Tibial artery (tissue), 4 donors: ENCODE measurements at regions not wholly inside any gene's neighbourhood (a gene's known extent, or its start where the extent isn't known, plus 50 kb on each side); places are given as distances from the start of the nearest gene placed in this dataset.

Experiments
- DNase-seq, 2 donors: peaks; one replicate each; pipeline ENCODE4 v3.0.0-alpha.2; 2019
- H3K27ac ChIP-seq, 2 donors: fragments of 200-600 bp; sonication (generic) in 1 of 2; 1 replicate in 1 of 2; 2 replicates in 1 of 2; pipeline ENCODE4 v1.5.1; 2018 to 2019; ENCODE audit warnings: mild to moderate bottlenecking in 1 of 2
- H3K27me3 ChIP-seq, 2 donors: fragments of 200-600 bp; sonication (generic) in 1 of 2; one replicate each; pipeline versions ENCODE4 v1.5.1 to v1.6.0; 2016 to 2019
- H3K36me3 ChIP-seq, 3 donors: fragments of 200-600 bp; sonication (generic) in 2 of 3; one replicate each; pipeline ENCODE4 v1.5.1; 2016 to 2019; ENCODE audit warnings: mild to moderate bottlenecking in 2 of 3
- H3K4me1 ChIP-seq, 4 donors: fragments of 200-600 bp; sonication (generic) in 2 of 4; 1 replicate in 3 of 4; 2 replicates in 1 of 4; pipeline ENCODE4 v1.5.1; 2016 to 2019
- H3K4me3 ChIP-seq, 2 donors: fragments of 200-600 bp; sonication (generic) in 1 of 2; 1 replicate in 1 of 2; 2 replicates in 1 of 2; pipeline ENCODE4 v1.5.1; 2018 to 2019; ENCODE audit warnings: mild to moderate bottlenecking in 2 of 2
- H3K9me3 ChIP-seq, 3 donors: fragments of 200-600 bp; sonication (generic) in 1 of 3; one replicate each; pipeline ENCODE4 v1.5.1; 2016 to 2019
- intact Hi-C: fragments of 100-400 bp; cut with DNase I; formaldehyde crosslinking; loops from one replicate; pipeline ENCODE4 v1.15.0; 2023; ENCODE audit warnings: low total_unique reads
- TF ChIP-seq, protein P1 (sequence below), 2 experiments: fragments of 200-600 bp in 1 of 2; fragments of 450-650 bp in 1 of 2; IDR thresholded peaks; one replicate each; pipeline ENCODE4 v1.5.1; 2017 to 2019; ENCODE audit warnings: antibody characterized with exemption in 2 of 2, mild to moderate bottlenecking in 1 of 2, moderate library complexity in 1 of 2

- no peak for DNase-seq
- no peak overlapping the region for H3K4me3 ChIP-seq
- no peak overlapping the region for H3K27ac ChIP-seq
- intact Hi-C loops = no loop called here
- TF ChIP-seq, protein P1, sequence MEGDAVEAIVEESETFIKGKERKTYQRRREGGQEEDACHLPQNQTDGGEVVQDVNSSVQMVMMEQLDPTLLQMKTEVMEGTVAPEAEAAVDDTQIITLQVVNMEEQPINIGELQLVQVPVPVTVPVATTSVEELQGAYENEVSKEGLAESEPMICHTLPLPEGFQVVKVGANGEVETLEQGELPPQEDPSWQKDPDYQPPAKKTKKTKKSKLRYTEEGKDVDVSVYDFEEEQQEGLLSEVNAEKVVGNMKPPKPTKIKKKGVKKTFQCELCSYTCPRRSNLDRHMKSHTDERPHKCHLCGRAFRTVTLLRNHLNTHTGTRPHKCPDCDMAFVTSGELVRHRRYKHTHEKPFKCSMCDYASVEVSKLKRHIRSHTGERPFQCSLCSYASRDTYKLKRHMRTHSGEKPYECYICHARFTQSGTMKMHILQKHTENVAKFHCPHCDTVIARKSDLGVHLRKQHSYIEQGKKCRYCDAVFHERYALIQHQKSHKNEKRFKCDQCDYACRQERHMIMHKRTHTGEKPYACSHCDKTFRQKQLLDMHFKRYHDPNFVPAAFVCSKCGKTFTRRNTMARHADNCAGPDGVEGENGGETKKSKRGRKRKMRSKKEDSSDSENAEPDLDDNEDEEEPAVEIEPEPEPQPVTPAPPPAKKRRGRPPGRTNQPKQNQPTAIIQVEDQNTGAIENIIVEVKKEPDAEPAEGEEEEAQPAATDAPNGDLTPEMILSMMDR (IDR thresholded peaks at IDR 0.05) = no peak
- H3K9me3 ChIP-seq = peaks cover 0 to 3% (median 0%) of the 10 kb centered on the region in 3 donors
- H3K4me1 ChIP-seq = no peaks in the 10 kb centered on the region
- no peaks in the 10 kb centered on the region for H3K27me3 ChIP-seq
- H3K36me3 ChIP-seq = no peaks in the 10 kb centered on the region
These were observed 191.6 kb downstream of the C6orf118 start for GRCh38 chr6:165117806-165118205.

DNA sequence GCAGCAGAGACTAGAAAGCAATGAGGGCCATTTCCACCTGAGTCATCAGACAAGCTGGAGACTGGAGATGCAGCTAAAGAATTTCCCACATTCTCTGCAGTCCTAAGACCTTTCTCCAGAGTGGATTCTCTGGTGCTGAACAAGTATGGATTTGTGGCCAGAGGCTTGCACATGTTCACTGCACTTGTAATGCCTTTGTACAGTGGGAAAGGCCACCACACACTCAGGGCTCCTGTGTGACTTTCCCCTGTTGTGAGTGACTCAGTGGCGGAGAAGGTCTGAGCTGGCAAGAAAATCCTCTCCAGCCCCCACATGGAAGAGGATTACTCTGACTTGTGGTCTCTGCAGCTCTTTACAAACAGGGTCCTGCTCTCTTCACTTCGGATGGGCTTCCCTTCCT is 192.3 kb downstream of the C6orf118 start:
- intact Hi-C loops = no loop called here
- no peaks in the 10 kb centered on the region for H3K36me3 ChIP-seq

GRCh38 chr6:165110860-165111259 is 198.5 kb downstream of the C6orf118 start:
- Histone ChIP-seq H3K4me1 (no peaks in the 10 kb centered on the region), H3K27me3 (no peaks in the 10 kb centered on the region)
- intact Hi-C loops = no loop called here

More for the DNA sequence above, 192.3 kb downstream of the C6orf118 start:
- no peak for DNase-seq
- Histone ChIP-seq H3K9me3 (peaks cover 0 to 3% (median 0%) of the 10 kb centered on the region in 3 donors), H3K4me1 (no peaks in the 10 kb centered on the region), H3K27me3 (no peaks in the 10 kb centered on the region), H3K27ac (no peak overlapping the region), H3K4me3 (no peak overlapping the region)
- TF ChIP-seq, protein P1 (IDR thresholded peaks at IDR 0.05) = no peak

DNA sequence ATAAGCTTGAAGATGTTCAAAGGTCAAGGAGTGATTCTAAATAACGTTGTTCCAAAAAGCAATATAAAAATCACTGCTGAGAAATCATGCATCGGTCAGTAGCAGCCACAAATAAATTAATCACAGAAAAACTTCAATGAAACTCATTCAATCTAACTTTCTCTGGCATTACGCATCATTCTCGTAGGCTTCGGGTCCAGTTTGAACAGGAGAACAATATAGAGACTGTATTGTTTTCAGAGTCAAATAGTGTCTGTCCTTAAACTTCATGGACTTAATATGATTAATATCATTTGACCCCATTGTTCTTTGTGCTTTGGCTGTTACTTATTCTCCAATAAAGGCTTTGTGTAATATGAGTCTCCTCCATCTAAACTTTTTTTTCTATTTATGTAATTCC is 200.4 kb downstream of the C6orf118 start:
- no peaks in the 10 kb centered on the region for H3K27me3 ChIP-seq
- H3K4me3 ChIP-seq = no peak overlapping the region
- no peaks in the 10 kb centered on the region for H3K36me3 ChIP-seq
- no peaks in the 10 kb centered on the region for H3K4me1 ChIP-seq
- H3K27ac ChIP-seq = no peak overlapping the region
- H3K9me3 ChIP-seq = peaks cover 0 to under 1% (median 0%) of the 10 kb centered on the region in 3 donors
- intact Hi-C loops = no loop called here
- TF ChIP-seq, protein P1 (IDR thresholded peaks at IDR 0.05) = no peak
- no peak for DNase-seq

More at GRCh38 chr6:165110860-165111259, 198.5 kb downstream of the C6orf118 start:
- Histone ChIP-seq H3K36me3 (no peaks in the 10 kb centered on the region), H3K9me3 (peaks cover 0 to 3% (median 0%) of the 10 kb centered on the region in 3 donors), H3K27ac (no peak overlapping the region), H3K4me3 (no peak overlapping the region)
- no peak for DNase-seq
- TF ChIP-seq, protein P1 (IDR thresholded peaks at IDR 0.05) = no peak

DNA sequence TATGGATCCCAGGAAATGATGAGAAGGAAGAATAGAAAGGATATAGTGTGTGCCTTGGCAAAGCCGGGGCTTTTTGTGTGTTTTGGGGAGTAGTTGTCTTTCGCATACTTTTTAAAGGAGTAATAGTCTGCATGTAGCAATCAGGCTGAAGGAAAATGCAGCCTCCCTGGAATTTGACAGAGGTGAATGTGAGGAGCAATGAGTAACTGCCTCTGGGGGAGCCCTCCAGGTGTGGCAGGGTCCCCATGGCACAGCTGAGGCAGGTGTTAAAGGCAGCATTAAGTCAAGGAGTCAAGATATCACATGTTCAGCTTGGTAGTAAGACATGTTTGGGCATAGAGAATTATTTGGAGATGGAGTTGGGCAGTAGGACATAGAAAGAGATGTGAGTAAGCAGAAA is 203.1 kb downstream of the C6orf118 start:
- Histone ChIP-seq H3K27me3 (no peaks in the 10 kb centered on the region), H3K4me1 (no peaks in the 10 kb centered on the region), H3K36me3 (no peaks in the 10 kb centered on the region), H3K4me3 (no peak overlapping the region), H3K27ac (no peak overlapping the region), H3K9me3 (no peaks in the 10 kb centered on the region)
- no peak for DNase-seq
- intact Hi-C loops = no loop called here
- TF ChIP-seq, protein P1 (IDR thresholded peaks at IDR 0.05) = no peak

DNA sequence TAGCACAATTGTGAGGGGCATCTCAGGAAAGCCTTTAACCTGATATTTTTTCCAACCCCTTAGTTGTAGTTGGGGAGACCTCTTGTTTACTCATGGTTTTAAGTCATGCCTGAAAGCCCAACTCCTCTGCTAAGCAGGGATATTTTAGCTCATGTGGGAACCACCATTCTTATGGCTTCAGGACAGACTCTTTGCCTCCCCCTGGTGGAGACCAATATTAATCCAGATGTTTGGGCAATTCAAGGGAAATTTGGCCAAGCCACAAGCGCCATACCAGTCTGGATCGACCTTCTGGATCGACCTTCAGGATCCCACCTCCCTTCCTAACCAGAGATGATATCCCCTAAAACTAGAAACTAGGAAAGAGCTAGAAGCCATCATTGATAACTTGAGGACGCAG is 211.2 kb downstream of the C6orf118 start:
- TF ChIP-seq, protein P1 (IDR thresholded peaks at IDR 0.05) = no peak
- no peaks in the 10 kb centered on the region for H3K4me1 ChIP-seq
- no peaks in the 10 kb centered on the region for H3K27me3 ChIP-seq
- no peak overlapping the region for H3K4me3 ChIP-seq
- peaks cover 0 to 8% (median 0%) of the 10 kb centered on the region in 3 donors for H3K9me3 ChIP-seq
- DNase-seq = no peak
- no peak overlapping the region for H3K27ac ChIP-seq
- H3K36me3 ChIP-seq = no peaks in the 10 kb centered on the region
- intact Hi-C loops = no loop called here
